Coronary artery (tissue), 2 donors: ENCODE measurements at regions not wholly inside any gene's neighbourhood (a gene's known extent, or its start where the extent isn't known, plus 50 kb on each side); places are given as distances from the start of the nearest gene placed in this dataset.
"Not testable (repeated sequence)": the region's sequence is repeated elsewhere in the genome, so short reads cannot be mapped to it uniquely, and the experiment has no call there.

Source experiments
- DNase-seq: peaks from one replicate; pipeline ENCODE4 v3.0.0-alpha.2; 2017; ENCODE audit warnings: low spot score
- H3K27ac ChIP-seq, 2 donors: fragments of 200-600 bp; sonication (generic); one replicate each; pipeline ENCODE4 v1.5.1; 2016 to 2019
- H3K4me3 ChIP-seq: fragments of 200-600 bp; sonication (generic); 2 replicates; pipeline ENCODE4 v1.5.1; 2016; ENCODE audit warnings: mild to moderate bottlenecking, moderate library complexity
- CTCF ChIP-seq: fragments of 200-600 bp; sonication (generic); IDR thresholded peaks from one replicate; pipeline ENCODE4 v1.5.1; 2019; ENCODE audit warnings: antibody characterized with exemption

GRCh38 chr4:154123897-154124296 lies 335.0 kb upstream of the SFRP2 start:
- TF ChIP-seq CTCF: no peak
- Histone ChIP-seq H3K27ac (no peak overlapping the region), H3K4me3 (no peak overlapping the region)
- no peak for DNase-seq

DNA sequence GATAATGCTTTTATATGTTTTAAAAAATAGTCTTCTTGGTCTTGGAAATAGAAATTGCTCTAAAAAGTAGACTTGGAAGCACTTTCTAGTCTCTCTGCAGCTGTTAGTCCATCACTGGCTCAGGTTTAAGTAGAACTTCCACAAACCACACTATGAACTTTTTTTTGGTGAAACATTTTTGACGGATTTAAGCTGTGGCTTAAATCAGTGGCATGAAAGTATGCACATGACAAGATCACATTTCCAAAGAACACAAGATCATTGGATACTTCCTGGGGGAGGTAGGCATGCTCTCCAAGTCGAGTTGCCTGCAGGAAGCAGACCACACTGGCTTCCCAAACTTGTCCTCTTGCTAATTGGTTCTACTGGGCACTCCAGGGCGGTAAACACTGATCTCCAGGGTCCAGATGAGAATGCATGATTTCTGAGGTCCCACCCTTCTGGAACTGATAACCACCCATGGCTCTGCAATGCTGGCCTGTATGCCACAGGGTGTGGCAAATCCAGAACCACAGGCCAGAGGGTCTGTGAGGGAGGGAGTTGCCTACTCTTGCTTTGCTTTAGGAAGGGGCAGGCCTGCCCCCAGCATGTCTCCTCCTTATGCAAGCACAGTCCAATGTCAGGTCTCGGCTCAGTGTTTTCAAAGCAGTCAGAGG lies 331.9 kb upstream of the SFRP2 start:
- Histone ChIP-seq H3K4me3 (no peak overlapping the region), H3K27ac (no peak overlapping the region)
- DNase-seq: no peak
- no peak for TF ChIP-seq CTCF

GRCh38 chr4:154120006-154120676 lies 331.3 kb upstream of the SFRP2 start:
- H3K27ac ChIP-seq: no peak overlapping the region
- no peak for TF ChIP-seq CTCF
- no peak overlapping the region for H3K4me3 ChIP-seq
- no peak for DNase-seq

GRCh38 chr4:154119317-154119716 lies 330.4 kb upstream of the SFRP2 start:
- H3K27ac ChIP-seq: no peak overlapping the region
- DNase-seq: no peak
- TF ChIP-seq CTCF: no peak
- no peak overlapping the region for H3K4me3 ChIP-seq

- H3K4me3 ChIP-seq, H3K27ac ChIP-seq, DNase-seq: not testable (repeated sequence)
These were observed 328.8 kb upstream of the SFRP2 start for GRCh38 chr4:154117726-154118125.

DNA sequence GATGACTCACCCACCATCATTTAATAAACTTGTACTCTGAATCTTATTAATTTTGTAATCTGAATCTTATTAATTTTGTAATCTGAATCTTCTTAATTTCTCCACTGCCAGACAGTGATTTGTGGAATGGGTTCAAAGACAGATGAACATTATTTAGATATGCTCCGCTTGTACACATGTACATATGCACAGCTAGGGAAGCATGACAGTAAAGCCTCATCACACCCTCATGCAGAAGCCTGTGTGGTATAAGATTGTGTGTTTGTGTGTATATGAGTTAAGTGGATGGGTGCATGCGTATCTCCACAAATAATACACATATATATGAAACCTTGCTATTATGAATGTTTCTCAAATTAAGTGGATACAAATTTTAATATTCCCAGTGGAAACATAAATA lies 318.5 kb upstream of the SFRP2 start:
- no peak for DNase-seq
- Histone ChIP-seq H3K4me3 (no peak overlapping the region), H3K27ac (no peak overlapping the region)
- no peak for TF ChIP-seq CTCF

- DNase-seq: no peak
- no peak for TF ChIP-seq CTCF
These were observed 299.9 kb upstream of the SFRP2 start for GRCh38 chr4:154088741-154089140.

More at GRCh38 chr4:154088741-154089140, 299.9 kb upstream of the SFRP2 start:
- H3K4me3 ChIP-seq: no peak overlapping the region
- H3K27ac ChIP-seq: no peak overlapping the region
